Activated T-cell treated with anti-CD3 and anti-CD28 coated beads, Interleukin-2, amount 50 U/mL, for 24 hours (primary cell): ENCODE measurements at regions not wholly inside any gene's neighbourhood (a gene's known extent, or its start where the extent isn't known, plus 50 kb on each side); places are given as distances from the start of the nearest gene placed in this dataset.

Source experiments
- DNase-seq: peaks from one replicate; pipeline ENCODE4 v3.0.0-alpha.2; 2020
- H3K27ac Mint-ChIP-seq: 2 replicates; pipeline ENCODE4 v1.8.0; 2020; ENCODE audit warnings: mild to moderate bottlenecking, mixed read lengths
- H3K27me3 Mint-ChIP-seq: 2 replicates; pipeline ENCODE4 v1.8.0; 2020; ENCODE audit warnings: mixed read lengths
- H3K36me3 Mint-ChIP-seq: 2 replicates; pipeline ENCODE4 v1.8.0; 2020; ENCODE audit warnings: low read depth, mixed read lengths
- H3K4me1 Mint-ChIP-seq: 2 replicates; pipeline ENCODE4 v1.8.0; 2020; ENCODE audit warnings: low read depth, mixed read lengths
- H3K4me3 Mint-ChIP-seq: 2 replicates; pipeline ENCODE4 v1.8.0; 2020; ENCODE audit warnings: mild to moderate bottlenecking, moderate library complexity, mixed read lengths
- H3K9me3 Mint-ChIP-seq: 2 replicates; pipeline ENCODE4 v1.8.0; 2020; ENCODE audit warnings: mixed read lengths

DNA sequence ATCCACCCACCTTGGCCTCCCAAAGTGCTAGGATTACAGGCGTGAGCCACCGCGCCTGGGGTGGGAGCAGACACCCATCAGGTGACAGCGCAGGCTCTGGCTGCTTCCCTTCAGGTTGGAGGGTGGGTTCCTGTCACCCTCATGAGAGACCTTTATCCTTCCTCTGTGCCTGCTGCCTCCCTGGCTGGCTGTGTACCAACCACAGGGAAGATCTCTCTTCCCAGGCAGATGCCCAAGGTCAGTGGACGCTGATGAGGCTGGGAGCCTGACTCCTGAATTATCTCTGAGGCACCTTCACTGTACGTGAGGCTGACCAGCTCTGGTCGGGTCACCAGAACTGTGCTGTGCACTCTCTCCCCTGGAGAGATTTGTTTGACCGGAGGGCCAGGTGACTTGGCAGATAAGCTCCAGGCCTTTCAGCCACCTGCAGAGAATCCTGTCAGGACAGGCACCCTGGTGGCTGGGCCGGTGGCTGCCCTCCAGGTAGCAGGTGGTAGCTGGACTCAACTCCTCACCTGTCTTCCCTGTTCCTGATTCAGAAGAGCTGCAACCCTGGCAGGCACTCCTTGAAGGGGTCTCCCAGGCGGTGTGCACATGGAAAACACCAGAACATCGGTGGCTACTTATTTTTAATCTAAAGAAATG lies 251.9 kb downstream of the GLRX3 start:
- peaks cover 7% of the 10 kb centered on the region for H3K27me3 Mint-ChIP-seq
- H3K4me3 Mint-ChIP-seq: no peak overlapping the region
- no peak for DNase-seq
- no peaks in the 10 kb centered on the region for H3K4me1 Mint-ChIP-seq
- peaks cover 23% of the 10 kb centered on the region for H3K9me3 Mint-ChIP-seq
- no peak overlapping the region for H3K27ac Mint-ChIP-seq
- H3K36me3 Mint-ChIP-seq: no peaks in the 10 kb centered on the region

DNA sequence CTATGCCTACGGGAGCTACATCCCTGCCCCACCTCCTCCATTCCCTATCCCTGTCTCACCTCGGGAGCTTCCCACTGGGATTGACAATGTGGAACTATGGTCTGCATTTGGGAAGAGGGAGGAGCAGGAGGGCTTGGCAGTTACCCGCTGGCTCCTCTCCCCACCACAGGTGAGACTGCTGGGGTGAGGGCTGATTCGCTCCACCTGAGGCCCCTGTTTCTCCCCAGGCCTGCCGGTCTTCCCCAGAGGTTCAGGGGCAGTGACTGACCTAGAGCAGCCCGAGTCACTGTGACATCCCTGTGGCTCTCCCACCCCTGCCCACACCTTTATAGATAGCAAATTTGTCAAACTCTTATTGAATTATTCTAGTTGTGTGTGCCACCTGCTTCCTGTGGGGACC lies 252.6 kb downstream of the GLRX3 start:
- peaks cover 7% of the 10 kb centered on the region for H3K27me3 Mint-ChIP-seq
- H3K36me3 Mint-ChIP-seq: no peaks in the 10 kb centered on the region
- peaks cover 18% of the 10 kb centered on the region for H3K9me3 Mint-ChIP-seq
- DNase-seq: no peak
- no peaks in the 10 kb centered on the region for H3K4me1 Mint-ChIP-seq
- H3K27ac Mint-ChIP-seq: no peak overlapping the region
- no peak overlapping the region for H3K4me3 Mint-ChIP-seq

DNA sequence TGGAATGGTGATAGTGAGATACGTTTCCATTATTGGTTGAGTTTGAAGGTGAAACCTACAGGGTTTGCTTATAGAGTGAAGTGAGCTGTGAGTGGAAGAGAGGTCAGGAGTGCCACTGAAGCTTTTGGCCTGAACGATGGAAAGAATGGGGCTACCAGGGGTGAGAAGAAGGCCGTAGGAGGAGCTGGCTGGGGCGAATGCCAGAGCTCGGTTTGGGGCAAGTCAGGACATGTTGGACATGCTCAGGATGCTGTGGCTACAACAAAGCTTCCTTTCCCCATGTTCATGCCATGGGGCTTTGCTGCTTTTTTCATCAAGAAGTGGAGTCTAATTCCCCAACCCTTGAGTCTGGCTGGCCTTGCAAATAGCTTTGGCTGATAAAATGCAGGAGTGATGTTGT lies 253.7 kb downstream of the GLRX3 start:
- Mint-ChIP-seq H3K9me3 (peaks cover 8% of the 10 kb centered on the region), H3K4me1 (no peaks in the 10 kb centered on the region), H3K36me3 (no peaks in the 10 kb centered on the region), H3K4me3 (no peak overlapping the region), H3K27ac (no peak overlapping the region), H3K27me3 (peaks cover 7% of the 10 kb centered on the region)
- DNase-seq: no peak

DNA sequence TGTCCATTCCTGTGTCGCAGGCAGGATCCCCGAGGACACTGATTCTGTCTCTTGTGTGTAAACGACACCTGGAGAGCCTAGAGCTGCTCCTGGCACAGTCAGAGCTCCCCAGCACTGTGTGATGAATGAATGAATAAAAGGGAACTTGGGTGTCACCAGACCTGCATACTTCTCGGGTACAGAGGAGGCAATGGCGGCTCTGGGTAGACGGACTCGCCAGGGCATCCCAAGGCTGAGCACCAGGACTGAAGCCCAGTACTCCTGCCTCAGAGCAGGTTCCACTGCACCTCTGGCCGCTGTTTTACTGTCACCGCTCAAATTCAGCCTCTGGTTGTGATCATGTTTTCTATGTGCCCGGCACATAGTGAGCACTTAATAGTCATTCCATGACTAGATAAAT lies 255.8 kb downstream of the GLRX3 start:
- Mint-ChIP-seq H3K9me3 (peaks cover 12% of the 10 kb centered on the region), H3K4me3 (no peak overlapping the region), H3K36me3 (no peaks in the 10 kb centered on the region), H3K4me1 (no peaks in the 10 kb centered on the region), H3K27ac (no peak overlapping the region), H3K27me3 (peaks cover 7% of the 10 kb centered on the region)
- DNase-seq: no peak

DNA sequence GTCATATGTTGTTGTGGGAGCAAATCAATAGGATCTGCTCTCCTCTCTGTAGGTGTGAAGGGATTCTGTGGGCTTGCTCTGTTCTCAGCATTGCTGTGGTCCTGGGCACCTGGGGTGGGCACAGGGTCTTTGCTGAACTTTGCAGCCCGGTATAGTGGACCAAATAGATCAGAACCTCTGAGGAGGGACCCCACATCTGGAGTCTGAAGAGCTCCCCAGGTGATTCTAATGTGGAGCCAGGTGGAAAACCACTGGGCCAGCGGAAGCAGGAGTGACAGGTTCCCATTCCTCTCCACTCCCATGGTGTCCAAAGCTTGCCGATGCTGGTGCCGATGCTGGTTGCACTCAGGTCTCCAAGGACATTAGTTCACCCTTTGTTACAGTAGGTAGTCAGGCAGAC lies 257.2 kb downstream of the GLRX3 start:
- Mint-ChIP-seq H3K4me1 (no peaks in the 10 kb centered on the region), H3K27me3 (peaks cover 7% of the 10 kb centered on the region), H3K27ac (no peak overlapping the region), H3K4me3 (no peak overlapping the region), H3K9me3 (peaks cover 14% of the 10 kb centered on the region), H3K36me3 (no peaks in the 10 kb centered on the region)
- no peak for DNase-seq

DNA sequence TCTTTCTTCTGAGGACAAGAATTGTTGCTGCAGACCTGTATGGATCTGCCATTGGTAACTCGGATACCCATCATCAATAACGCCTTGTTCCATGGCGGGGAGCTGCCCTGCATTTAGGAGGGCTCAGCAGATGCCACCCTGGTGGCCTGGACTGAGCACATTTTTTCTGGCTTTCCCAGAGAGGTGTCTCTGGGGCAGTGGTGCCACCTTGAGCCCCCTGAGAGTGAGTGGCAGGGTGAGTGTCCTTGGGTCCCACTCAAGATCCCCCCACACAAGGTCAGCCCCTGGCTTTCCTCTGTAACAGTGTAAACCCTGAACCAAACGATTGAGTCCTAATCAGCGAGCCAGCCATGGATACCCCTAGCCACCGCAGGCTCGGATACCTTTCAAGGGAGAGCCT lies 258.6 kb downstream of the GLRX3 start:
- no peak overlapping the region for H3K27ac Mint-ChIP-seq
- no peak for DNase-seq
- H3K4me1 Mint-ChIP-seq: no peaks in the 10 kb centered on the region
- peaks cover 14% of the 10 kb centered on the region for H3K9me3 Mint-ChIP-seq
- peaks cover 7% of the 10 kb centered on the region for H3K27me3 Mint-ChIP-seq
- no peak overlapping the region for H3K4me3 Mint-ChIP-seq
- no peaks in the 10 kb centered on the region for H3K36me3 Mint-ChIP-seq

DNA sequence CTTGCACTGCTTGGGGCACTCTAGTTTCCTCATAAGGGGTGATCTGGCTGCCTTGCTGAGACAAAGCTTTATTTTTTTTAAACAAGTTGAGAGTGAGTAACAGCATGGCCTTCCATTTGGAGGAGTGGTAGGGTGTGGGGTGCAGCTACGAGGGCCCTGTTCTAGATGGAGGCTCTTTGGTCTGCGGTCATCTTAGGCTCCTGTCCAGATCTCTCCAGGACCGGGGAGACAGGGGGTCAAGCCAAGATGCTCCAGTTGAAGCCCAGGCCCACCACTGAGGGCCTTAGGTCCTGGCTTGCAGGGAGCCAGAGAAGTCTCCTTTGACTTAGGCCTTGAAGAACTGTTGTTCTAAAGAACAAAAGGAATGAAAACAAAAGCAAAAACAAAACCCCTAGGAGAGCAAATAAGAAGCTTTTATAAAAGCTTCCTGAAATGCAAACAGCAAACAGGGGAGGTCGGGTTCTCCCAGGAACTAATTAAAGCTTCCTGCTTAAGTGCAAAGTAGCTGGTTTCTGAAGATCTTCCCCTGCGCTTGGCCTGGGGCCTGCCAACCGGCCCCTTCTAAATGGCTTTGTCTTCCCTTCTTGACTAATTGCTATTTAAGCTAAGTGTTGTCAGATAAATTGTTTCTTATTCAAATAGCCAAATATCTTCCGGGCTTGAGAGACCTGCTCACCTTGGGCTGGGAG lies 259.2 kb downstream of the GLRX3 start:
- Mint-ChIP-seq H3K4me3 (no peak overlapping the region), H3K9me3 (peaks cover 14% of the 10 kb centered on the region), H3K36me3 (no peaks in the 10 kb centered on the region), H3K27me3 (peaks cover 7% of the 10 kb centered on the region), H3K27ac (no peak overlapping the region), H3K4me1 (no peaks in the 10 kb centered on the region)
- no peak for DNase-seq

DNA sequence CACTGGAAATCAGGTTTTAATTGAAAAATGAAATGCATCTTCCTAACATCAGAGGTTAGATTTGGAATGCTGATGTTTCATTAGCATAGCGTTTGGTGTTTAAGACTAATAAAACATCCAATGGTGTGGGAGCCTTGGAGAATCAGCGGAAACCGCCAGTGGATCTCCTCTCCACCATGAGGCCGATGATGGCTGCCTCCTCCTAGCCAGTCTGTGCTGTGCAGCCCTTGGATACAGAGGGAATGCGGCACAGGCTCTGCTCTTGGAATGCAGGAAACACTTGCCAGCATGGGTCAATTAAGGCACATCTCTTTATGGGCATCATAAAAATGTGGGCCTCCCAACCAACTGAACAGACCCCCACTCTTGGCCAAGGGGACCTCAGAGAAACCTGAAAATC lies 259.9 kb downstream of the GLRX3 start:
- Mint-ChIP-seq H3K36me3 (no peaks in the 10 kb centered on the region), H3K4me3 (no peak overlapping the region), H3K27me3 (peaks cover 5% of the 10 kb centered on the region), H3K9me3 (peaks cover 14% of the 10 kb centered on the region), H3K4me1 (no peaks in the 10 kb centered on the region), H3K27ac (no peak overlapping the region)
- no peak for DNase-seq

DNA sequence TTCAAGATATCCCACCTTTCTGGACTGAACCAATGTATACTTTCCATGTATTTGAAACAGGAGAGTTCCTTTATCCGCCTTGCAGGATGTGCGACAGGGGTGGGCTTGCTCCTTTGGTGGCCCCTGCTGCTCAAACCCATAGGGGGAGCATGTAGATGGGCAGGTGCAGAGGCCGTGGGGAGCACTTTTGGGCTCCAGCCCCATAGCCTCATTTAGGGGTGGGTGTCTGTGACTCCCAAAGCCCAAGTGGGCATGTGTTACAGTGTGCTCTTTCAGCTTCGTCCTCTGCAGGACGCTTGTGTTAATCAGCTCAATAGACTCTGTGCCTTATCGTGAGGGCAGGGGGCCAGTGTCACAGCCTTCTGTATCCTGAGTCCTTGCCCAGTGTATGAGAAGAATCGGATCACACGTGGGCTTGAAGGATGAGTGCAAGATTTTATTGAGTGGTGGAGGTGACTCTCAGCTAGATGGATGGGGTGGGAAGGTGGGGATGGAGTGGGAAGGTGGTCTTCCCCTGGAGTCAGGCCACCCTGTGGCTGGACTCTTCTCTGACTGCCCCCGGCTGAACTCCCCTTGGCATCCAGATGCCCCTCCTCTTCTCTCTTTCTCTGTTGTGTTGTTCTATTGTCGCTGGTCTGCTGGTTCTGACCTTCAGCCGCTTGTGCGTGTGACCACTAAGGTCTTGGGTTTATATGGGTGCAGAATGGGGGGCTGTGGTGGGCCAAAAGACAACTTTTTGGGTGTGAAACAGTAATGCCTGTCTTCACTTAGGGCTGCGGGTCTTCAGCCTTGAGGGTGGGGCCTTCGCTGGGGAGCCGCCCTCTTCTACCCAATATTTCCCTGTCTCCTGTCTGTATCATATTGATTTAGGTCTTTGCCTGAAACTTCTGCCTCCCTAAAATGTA lies 262.2 kb downstream of the GLRX3 start:
- no peak overlapping the region for H3K27ac Mint-ChIP-seq
- H3K4me1 Mint-ChIP-seq: no peaks in the 10 kb centered on the region
- no peak for DNase-seq
- H3K9me3 Mint-ChIP-seq: peaks cover 14% of the 10 kb centered on the region
- no peaks in the 10 kb centered on the region for H3K36me3 Mint-ChIP-seq
- H3K4me3 Mint-ChIP-seq: no peak overlapping the region
- H3K27me3 Mint-ChIP-seq: peaks cover 5% of the 10 kb centered on the region

DNA sequence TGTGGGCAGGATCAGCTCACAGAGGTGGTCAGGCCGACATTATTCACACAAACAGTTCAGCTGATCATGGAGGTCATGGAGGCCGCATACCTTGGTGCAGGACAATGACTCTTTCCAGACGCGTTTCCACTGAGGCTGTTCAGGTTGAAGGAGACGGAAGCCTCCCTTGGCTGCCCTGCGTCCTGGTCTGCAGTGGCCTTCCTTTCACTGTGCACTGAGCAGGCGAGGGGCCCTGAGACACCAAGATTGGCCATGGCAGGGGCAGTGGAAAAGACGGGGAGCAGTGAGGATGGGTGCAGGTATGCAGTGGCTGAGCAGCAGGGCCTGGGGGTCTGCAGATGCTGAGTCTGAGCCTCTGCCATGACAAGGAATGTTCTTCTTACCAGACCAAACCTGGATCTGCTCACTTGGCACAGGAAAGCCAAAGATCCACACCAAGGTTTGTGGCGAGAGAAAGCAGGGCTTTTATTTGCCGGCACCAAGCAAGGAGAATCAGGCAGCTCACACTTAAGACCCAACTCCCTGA lies 263.3 kb downstream of the GLRX3 start:
- Mint-ChIP-seq H3K9me3 (peaks cover 14% of the 10 kb centered on the region), H3K36me3 (no peaks in the 10 kb centered on the region), H3K4me3 (no peak overlapping the region), H3K4me1 (no peaks in the 10 kb centered on the region), H3K27ac (no peak overlapping the region), H3K27me3 (peaks cover 5% of the 10 kb centered on the region)
- DNase-seq: no peak

DNA sequence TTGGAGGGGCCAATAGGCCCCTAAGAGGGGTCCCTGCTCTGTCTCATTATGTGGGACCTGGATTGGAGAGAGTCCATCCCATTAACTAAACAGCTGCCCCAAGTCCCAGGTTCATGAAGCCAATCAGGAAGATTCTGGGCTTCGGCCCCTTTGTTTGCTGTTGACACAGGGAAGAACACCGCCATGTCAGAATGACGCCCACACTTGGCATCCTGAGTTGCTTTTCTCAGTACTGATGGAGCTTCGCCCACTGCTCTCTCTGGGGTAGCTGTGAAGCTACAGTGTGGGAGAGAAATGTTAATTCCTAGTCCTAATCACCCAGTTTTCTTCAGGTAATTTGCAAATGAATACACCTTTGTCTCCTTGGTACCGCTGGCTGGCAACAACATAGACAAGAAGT lies 264.7 kb downstream of the GLRX3 start:
- H3K4me1 Mint-ChIP-seq: no peaks in the 10 kb centered on the region
- H3K4me3 Mint-ChIP-seq: no peak overlapping the region
- DNase-seq: no peak
- H3K27ac Mint-ChIP-seq: no peak overlapping the region
- peaks cover 6% of the 10 kb centered on the region for H3K9me3 Mint-ChIP-seq
- no peaks in the 10 kb centered on the region for H3K36me3 Mint-ChIP-seq
- H3K27me3 Mint-ChIP-seq: peaks cover 5% of the 10 kb centered on the region

DNA sequence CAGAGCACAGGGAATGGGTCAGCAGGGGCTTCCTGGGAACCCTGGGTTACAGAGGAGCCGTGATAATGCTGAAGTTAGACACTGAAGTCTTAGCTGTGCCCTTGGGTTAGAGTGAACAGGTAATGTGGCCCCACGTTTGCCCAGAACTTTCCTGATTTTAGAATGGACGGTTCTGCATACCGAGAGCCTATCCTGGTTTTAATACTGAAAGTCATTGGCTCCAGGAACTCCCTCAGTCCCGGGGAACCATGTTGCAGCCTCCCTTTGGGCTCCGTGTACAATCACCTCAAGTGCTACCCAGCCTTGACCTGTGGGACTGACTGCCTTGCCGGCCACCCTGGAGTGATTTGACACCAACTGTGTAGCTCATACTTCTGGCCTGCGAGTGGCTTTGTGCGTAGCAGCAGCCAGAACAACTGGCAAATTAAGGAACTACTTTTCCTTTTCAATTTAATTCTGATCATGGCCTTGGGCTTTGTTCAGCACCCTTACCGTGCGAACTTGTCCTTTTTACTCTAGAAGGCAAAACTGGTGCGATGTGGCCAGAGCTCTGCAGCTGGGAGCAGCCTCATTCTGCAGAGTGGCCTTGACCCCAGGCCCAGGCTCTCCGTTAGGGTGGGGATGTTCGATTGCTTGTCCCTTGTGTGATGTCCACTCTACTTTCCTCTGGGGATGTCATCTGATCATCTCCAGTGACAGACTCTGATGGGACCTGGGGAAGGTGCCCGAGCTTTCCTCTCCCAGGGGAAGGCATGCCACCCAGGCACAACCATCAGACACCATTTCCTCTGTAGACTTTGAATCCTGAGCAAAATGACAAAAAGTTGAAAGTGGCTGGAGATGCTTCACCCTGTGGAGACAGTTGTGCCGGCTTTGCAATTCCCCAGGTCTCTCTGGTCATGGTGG lies 265.9 kb downstream of the GLRX3 start:
- no peak overlapping the region for H3K4me3 Mint-ChIP-seq
- no peak overlapping the region for H3K27ac Mint-ChIP-seq

DNA sequence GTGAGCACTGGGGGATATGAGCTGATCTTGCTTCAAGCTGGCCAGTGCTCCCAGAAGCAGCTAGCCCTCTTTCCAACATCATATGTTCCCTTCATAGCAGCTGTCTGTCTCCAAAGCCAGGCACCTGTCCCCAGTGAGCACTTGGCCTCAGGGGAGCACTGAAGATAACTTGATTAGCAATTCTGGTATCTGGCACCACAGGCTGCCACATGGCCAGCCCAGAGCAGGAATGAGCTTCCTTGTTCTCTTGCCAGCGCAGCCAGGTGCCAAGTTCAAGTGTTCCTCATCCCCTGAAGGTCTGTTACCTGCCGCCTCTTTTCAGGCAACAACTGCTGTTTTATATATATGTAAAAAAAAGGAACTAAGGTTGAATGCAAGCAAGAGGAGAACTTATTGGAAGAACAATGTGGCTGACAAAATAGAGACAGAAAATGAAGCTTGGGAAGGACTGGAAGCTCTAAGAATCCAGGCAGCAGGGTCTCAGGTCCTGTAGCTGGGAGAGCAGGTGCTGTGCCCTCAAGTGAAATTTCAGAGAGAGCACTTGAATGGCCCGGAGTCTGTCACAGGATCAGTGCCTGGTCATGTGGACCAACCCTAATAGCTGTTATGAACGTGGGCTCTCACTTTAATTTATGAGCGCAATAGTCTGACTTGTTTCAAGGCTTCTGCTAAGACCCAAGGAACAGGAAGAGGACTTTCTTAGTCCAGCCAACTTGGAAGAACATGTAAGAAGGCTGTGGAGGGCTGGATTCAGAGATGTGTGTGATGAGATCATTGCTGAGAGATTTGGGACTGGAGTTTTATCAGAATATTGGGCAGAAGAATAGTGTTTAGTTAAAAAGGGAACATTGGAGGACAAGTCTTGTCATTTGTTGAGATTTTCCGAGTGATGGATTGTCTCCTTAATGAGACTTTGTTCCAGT lies 267.2 kb downstream of the GLRX3 start:
- Mint-ChIP-seq H3K4me3 (no peak overlapping the region), H3K9me3 (no peaks in the 10 kb centered on the region), H3K36me3 (no peaks in the 10 kb centered on the region), H3K4me1 (no peaks in the 10 kb centered on the region), H3K27ac (no peak overlapping the region), H3K27me3 (peaks cover 5% of the 10 kb centered on the region)
- no peak for DNase-seq

More for the DNA sequence above, 265.9 kb downstream of the GLRX3 start:
- no peaks in the 10 kb centered on the region for H3K4me1 Mint-ChIP-seq
- DNase-seq: no peak
- H3K9me3 Mint-ChIP-seq: peaks cover 6% of the 10 kb centered on the region
- no peaks in the 10 kb centered on the region for H3K36me3 Mint-ChIP-seq
- peaks cover 5% of the 10 kb centered on the region for H3K27me3 Mint-ChIP-seq
